GM12892 (cell line): ENCODE measurements at regions not wholly inside any gene's neighbourhood (a gene's known extent, or its start where the extent isn't known, plus 50 kb on each side); places are given as distances from the start of the nearest gene placed in this dataset.

ENCODE experiments used
- POLR2A ChIP-seq: IDR thresholded peaks from 2 replicates; pipeline ENCODE4 v1.6.1; 2011; ENCODE audit warnings: low read depth, low read length, control low read depth
- POLR2AphosphoS5 ChIP-seq: IDR thresholded peaks from 2 replicates; pipeline ENCODE4 v1.6.1; 2011; ENCODE audit warnings: low read depth, low read length, control low read depth
- TAF1 ChIP-seq: IDR thresholded peaks from 2 replicates; pipeline ENCODE4 v1.6.1; 2011; ENCODE audit warnings: low read depth, mild to moderate bottlenecking, control low read depth, low read length, borderline replicate concordance

GRCh38 chr1:76723949-76724348, 143.3 kb upstream of the ST6GALNAC5 start:
- TF ChIP-seq POLR2AphosphoS5 (no peak), POLR2A (no peak), TAF1 (no peak)
